Hepatocyte (in vitro differentiated cells): ENCODE measurements at regions not wholly inside any gene's neighbourhood (a gene's known extent, or its start where the extent isn't known, plus 50 kb on each side); places are given as distances from the start of the nearest gene placed in this dataset.

Source experiments
- CTCF ChIP-seq: fragments of 200-600 bp; sonication (generic); IDR thresholded peaks from 2 replicates; pipeline ENCODE4 v1.5.1; 2016; ENCODE audit warnings: antibody characterized with exemption, mild to moderate bottlenecking; ENCODE audit not compliant: poor library complexity
- EZH2 ChIP-seq: fragments of 200-600 bp; sonication (generic); IDR thresholded peaks from 2 replicates; pipeline ENCODE4 v1.6.1; 2016; ENCODE audit warnings: antibody characterized with exemption, mild to moderate bottlenecking, borderline replicate concordance
- EZH2phosphoT487 ChIP-seq: fragments of 200-600 bp; sonication (generic); IDR thresholded peaks from one replicate; pipeline ENCODE4 v1.6.1; 2018; ENCODE audit warnings: antibody characterized with exemption, mild to moderate bottlenecking, low read depth, moderate library complexity; ENCODE audit not compliant: unreplicated experiment, severe bottlenecking

GRCh38 chr7:131947661-131948060 is 391.2 kb upstream of the PODXL start:
- TF ChIP-seq CTCF (no peak), EZH2phosphoT487 (no peak), EZH2 (no peak)
